ENCODE measurements at regions not wholly inside any gene's neighbourhood (a gene's known extent, or its start where the extent isn't known, plus 50 kb on each side); places are given as distances from the start of the nearest gene placed in this dataset.

- H3K4me3 ChIP-seq (ENCODE audit: low read depth, low read length): no peak overlapping the region
- TF ChIP-seq, protein P1, sequence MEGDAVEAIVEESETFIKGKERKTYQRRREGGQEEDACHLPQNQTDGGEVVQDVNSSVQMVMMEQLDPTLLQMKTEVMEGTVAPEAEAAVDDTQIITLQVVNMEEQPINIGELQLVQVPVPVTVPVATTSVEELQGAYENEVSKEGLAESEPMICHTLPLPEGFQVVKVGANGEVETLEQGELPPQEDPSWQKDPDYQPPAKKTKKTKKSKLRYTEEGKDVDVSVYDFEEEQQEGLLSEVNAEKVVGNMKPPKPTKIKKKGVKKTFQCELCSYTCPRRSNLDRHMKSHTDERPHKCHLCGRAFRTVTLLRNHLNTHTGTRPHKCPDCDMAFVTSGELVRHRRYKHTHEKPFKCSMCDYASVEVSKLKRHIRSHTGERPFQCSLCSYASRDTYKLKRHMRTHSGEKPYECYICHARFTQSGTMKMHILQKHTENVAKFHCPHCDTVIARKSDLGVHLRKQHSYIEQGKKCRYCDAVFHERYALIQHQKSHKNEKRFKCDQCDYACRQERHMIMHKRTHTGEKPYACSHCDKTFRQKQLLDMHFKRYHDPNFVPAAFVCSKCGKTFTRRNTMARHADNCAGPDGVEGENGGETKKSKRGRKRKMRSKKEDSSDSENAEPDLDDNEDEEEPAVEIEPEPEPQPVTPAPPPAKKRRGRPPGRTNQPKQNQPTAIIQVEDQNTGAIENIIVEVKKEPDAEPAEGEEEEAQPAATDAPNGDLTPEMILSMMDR (conservative IDR thresholded peaks at IDR 0.05; ENCODE audit: low read depth, low read length): no peak
- no peak for DNase-seq (ENCODE audit: low read depth)
Measured at GRCh38 chr20:60728705-60729104, 523.4 kb upstream of the CDH4 start.

GRCh38 chr20:60729135-60729900 lies 522.7 kb upstream of the CDH4 start:
- H3K4me3 ChIP-seq (ENCODE audit: low read depth, low read length): no peak overlapping the region
- DNase-seq (ENCODE audit: low read depth): no peak
- TF ChIP-seq, protein P1 (conservative IDR thresholded peaks at IDR 0.05; ENCODE audit: low read depth, low read length): no peak

- H3K4me3 ChIP-seq (ENCODE audit: low read depth, low read length): no peak overlapping the region
- TF ChIP-seq, protein P1 (conservative IDR thresholded peaks at IDR 0.05; ENCODE audit: low read depth, low read length): no peak
- no peak for DNase-seq (ENCODE audit: low read depth)
Measured at GRCh38 chr20:60732322-60732721, 519.7 kb upstream of the CDH4 start.

DNA sequence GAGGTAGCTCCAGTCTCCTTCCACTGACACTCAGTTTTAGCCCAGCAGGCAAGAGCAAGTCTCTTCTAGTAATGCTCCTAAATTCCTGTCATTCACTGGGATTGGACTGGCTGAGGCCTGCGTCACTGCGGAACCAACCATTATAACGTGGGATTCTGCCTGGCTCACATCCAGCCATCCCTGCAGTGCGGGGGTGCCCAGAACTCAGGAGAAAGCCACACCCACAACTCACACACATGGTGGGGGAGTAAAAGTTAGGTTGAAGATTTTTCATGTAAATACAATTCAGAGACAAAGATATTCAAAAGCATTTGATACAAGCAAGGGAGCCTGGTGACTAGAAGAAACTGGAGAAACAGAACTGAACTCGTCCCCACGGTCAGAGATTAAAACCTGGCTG lies 504.0 kb upstream of the CDH4 start:
- TF ChIP-seq, protein P1 (conservative IDR thresholded peaks at IDR 0.05; ENCODE audit: low read depth, low read length): no peak
- no peak overlapping the region for H3K4me3 ChIP-seq (ENCODE audit: low read depth, low read length)

DNA sequence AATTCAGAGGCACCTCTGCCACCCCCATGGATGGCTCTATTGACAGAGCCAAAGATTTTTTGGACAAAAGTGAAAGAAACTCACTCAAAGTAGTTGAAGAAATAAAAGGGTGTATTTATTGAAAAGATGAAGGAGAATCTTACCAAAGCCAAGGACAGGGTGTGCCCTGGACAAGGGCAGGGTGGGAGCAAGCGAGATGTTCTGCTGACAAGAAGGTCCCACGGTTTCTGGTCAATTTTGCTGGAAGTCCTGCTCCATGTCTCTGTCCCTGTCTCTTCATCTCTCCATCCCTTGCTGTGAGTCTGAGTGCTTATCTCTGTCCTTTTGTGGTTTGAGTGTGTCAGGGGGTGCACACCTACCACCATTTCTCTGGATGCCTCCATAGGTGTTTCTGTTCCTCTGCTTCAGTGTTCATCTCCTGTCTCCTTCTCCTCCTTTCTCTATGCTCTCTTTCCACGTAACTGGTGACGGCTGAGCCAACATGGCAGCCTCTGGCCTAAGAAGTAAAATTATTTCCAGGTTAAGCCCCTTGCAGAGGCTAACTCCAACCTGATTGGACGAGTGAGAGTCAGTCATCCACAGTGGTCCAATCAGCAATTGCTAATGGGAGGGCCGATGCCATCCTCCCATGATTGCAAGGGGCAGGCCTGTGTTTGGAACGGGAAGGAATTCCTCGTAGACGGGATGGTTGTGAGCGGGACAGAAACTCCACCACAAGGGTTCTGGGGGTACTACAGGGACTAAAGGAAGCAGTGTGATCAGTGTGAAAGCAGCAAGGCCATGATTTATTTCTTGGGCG lies 502.1 kb upstream of the CDH4 start:
- TF ChIP-seq, protein P1 (conservative IDR thresholded peaks at IDR 0.05; ENCODE audit: low read depth, low read length): no peak
- no peak overlapping the region for H3K4me3 ChIP-seq (ENCODE audit: low read depth, low read length)
- DNase-seq (ENCODE audit: low read depth): no peak

More for the DNA sequence above, 504.0 kb upstream of the CDH4 start:
- DNase-seq (ENCODE audit: low read depth): no peak

DNA sequence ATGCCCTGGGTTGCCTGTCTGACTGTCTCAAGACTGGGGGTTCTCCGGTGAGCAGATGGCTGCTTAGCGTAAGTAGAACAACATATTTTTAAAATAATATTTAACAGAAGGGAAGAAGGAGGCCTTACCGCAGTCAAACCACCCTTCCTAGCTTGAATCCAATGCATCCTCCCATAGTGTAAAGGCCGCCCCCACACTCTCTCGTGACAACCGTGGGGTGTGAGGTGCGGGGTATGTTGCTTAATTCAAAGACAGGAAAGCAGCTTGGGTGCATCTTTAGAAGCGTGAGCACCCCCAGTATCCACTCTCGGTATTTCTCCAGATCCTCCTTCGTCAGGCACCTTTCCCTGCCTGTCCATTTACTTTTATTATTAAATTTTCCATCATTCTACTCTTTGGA lies 501.2 kb upstream of the CDH4 start:
- no peak for DNase-seq (ENCODE audit: low read depth)
- H3K4me3 ChIP-seq (ENCODE audit: low read depth, low read length): no peak overlapping the region
- TF ChIP-seq, protein P1 (conservative IDR thresholded peaks at IDR 0.05; ENCODE audit: low read depth, low read length): no peak
